NCI-H446 treated with DMSO at 0.1 percent for 48 hours (cell line): ENCODE measurements at regions not wholly inside any gene's neighbourhood (a gene's known extent, or its start where the extent isn't known, plus 50 kb on each side); places are given as distances from the start of the nearest gene placed in this dataset.
"Not testable (repeated sequence)": the region's sequence is repeated elsewhere in the genome, so short reads cannot be mapped to it uniquely, and the experiment has no call there.

Source experiments
- DNase-seq: peaks from one replicate; lab custom pipeline; 2025; lab: John Stamatoyannopoulos, UW

GRCh38 chr1:73218995-73219546 lies 936.7 kb upstream of the NEGR1 start:
- DNase-seq = no peak

GRCh38 chr1:73205294-73205973 lies 923.1 kb upstream of the NEGR1 start:
- no peak for DNase-seq

GRCh38 chr1:73197972-73198371 lies 915.6 kb upstream of the NEGR1 start:
- DNase-seq = no peak

GRCh38 chr1:73194965-73195364 lies 912.6 kb upstream of the NEGR1 start:
- DNase-seq = no peak

GRCh38 chr1:73183581-73183980 lies 901.2 kb upstream of the NEGR1 start:
- not testable (repeated sequence) for DNase-seq

- DNase-seq = no peak
Observed at GRCh38 chr1:73181190-73181540, 898.8 kb upstream of the NEGR1 start.

GRCh38 chr1:73180397-73181189 lies 898.3 kb upstream of the NEGR1 start:
- no peak for DNase-seq

GRCh38 chr1:73176902-73177301 lies 894.6 kb upstream of the NEGR1 start:
- DNase-seq = no peak

- DNase-seq = no peak
Observed at GRCh38 chr1:73167009-73167657, 884.8 kb upstream of the NEGR1 start.

- DNase-seq = no peak
Observed at GRCh38 chr1:73162564-73162963, 880.2 kb upstream of the NEGR1 start.

- no peak for DNase-seq
Observed at GRCh38 chr1:73161418-73161817, 879.1 kb upstream of the NEGR1 start.

GRCh38 chr1:73160759-73161158 lies 878.4 kb upstream of the NEGR1 start:
- DNase-seq = no peak

GRCh38 chr1:73144311-73144710 lies 862.0 kb upstream of the NEGR1 start:
- DNase-seq = no peak

- no peak for DNase-seq
Observed at GRCh38 chr1:73136975-73137374, 854.6 kb upstream of the NEGR1 start.

GRCh38 chr1:73106931-73107330 lies 824.6 kb upstream of the NEGR1 start:
- no peak for DNase-seq

GRCh38 chr1:73105755-73106154 lies 823.4 kb upstream of the NEGR1 start:
- DNase-seq = no peak

GRCh38 chr1:73104749-73105148 lies 822.4 kb upstream of the NEGR1 start:
- no peak for DNase-seq

- no peak for DNase-seq
Observed at GRCh38 chr1:73100216-73100615, 817.9 kb upstream of the NEGR1 start.

- DNase-seq = no peak
Observed at GRCh38 chr1:73097917-73098316, 815.6 kb upstream of the NEGR1 start.

- DNase-seq = no peak
Observed at GRCh38 chr1:73096841-73097240, 814.5 kb upstream of the NEGR1 start.

- no peak for DNase-seq
Observed at GRCh38 chr1:73092383-73092782, 810.0 kb upstream of the NEGR1 start.

GRCh38 chr1:73066866-73067265 lies 784.5 kb upstream of the NEGR1 start:
- no peak for DNase-seq
